Erythroblast (primary cell): ENCODE measurements at regions not wholly inside any gene's neighbourhood (a gene's known extent, or its start where the extent isn't known, plus 50 kb on each side); places are given as distances from the start of the nearest gene placed in this dataset.

ENCODE experiments used
- GATA1 ChIP-seq: IDR thresholded peaks from 2 replicates; pipeline ENCODE4 v1.6.1; 2011; ENCODE audit warnings: low read depth, mild to moderate bottlenecking, control low read depth, low read length, moderate library complexity
- POLR2A ChIP-seq: IDR thresholded peaks from 2 replicates; pipeline ENCODE4 v1.6.1; 2011; ENCODE audit warnings: mild to moderate bottlenecking, low read length

GRCh38 chr2:12046641-12047040, 300.2 kb downstream of the LPIN1 start:
- TF ChIP-seq POLR2A (no peak), GATA1 (no peak)
